GM12878 (cell line): ENCODE measurements at regions not wholly inside any gene's neighbourhood (a gene's known extent, or its start where the extent isn't known, plus 50 kb on each side); places are given as distances from the start of the nearest gene placed in this dataset.
"Not testable (repeated sequence)": the region's sequence is repeated elsewhere in the genome, so short reads cannot be mapped to it uniquely, and the experiment has no call there.

ENCODE experiments used
- ATAC-seq: fragments of 200-7000 bp; cut with Tn5 transposase; 3 replicates; pipeline ENCODE4 v1.9.1; 2020; ENCODE audit warnings: mild to moderate bottlenecking, moderate library complexity
- BruUV-seq: library from RNA; stranded (reverse); fragments of 400-500 nt; replicated peaks from 2 replicates; lab custom pipeline; 2021; lab: Mats Ljungman, UMichigan
- CTCF ChIA-PET: fragments of 300-600 bp; sonication (Branson Sonifier 250); formaldehyde crosslinking; extraction: SDS; loops from one replicate; lab custom pipeline; 2021; ENCODE audit warnings: inconsistent platforms; lab: Yijun Ruan, JAX
- POLR2A ChIA-PET: fragments of 350-600 bp; formaldehyde crosslinking; extraction: SDS; loops from one replicate; lab custom pipeline; 2021; ENCODE audit warnings: inconsistent platforms; lab: Charles Lee
- RAD21 ChIA-PET: fragments of 300-600 bp; sonication (Branson Sonifier 250); formaldehyde crosslinking; loops from one replicate; lab custom pipeline; 2023; ENCODE audit warnings: antibody characterized with exemption; ENCODE audit not compliant: unreplicated experiment; lab: Charles Lee
- SMC1A ChIA-PET: fragments of 300-600 bp; sonication (Branson Sonifier 250); formaldehyde crosslinking; loops from one replicate; lab custom pipeline; 2023; ENCODE audit not compliant: unreplicated experiment, uncharacterized antibody; lab: Charles Lee
- DNase-seq: peaks from one replicate; pipeline ENCODE4 v3.0.0-alpha.2; 2011; ENCODE audit warnings: low read depth, low spot score
- FAIRE-seq: peaks from 3 replicates; lab custom pipeline; 2011; peaks lifted over from hg19 to GRCh38; lab: Jason Lieb, UNC
- H2AFZ ChIP-seq: 2 replicates; pipeline ENCODE4 v1.6.0; 2011; ENCODE audit warnings: low read depth, low read length, control low read depth; ENCODE audit not compliant: control insufficient read depth
- H3K27ac ChIP-seq: 2 replicates; pipeline ENCODE4 v1.5.1; 2011; ENCODE audit warnings: control low read depth; ENCODE audit not compliant: control insufficient read depth, insufficient read depth
- H3K27me3 ChIP-seq, 2 experiments: replicated peaks in 1 of 2; 2 replicates each; pipeline versions ENCODE4 v1.6.0 to v1.6.1; 2011; ENCODE audit warnings: low read length in 1 of 2; ENCODE audit not compliant: control insufficient read depth in 2 of 2, insufficient read depth in 2 of 2
- H3K36me3 ChIP-seq, 2 experiments: 2 replicates each; pipeline ENCODE4 v1.5.1; 2011; ENCODE audit warnings: low read length in 1 of 2; ENCODE audit not compliant: control insufficient read depth in 2 of 2, insufficient read depth in 2 of 2
- H3K4me1 ChIP-seq: 2 replicates; pipeline ENCODE4 v1.6.1; 2011; ENCODE audit warnings: mild to moderate bottlenecking, low read length, moderate library complexity, mixed read lengths; ENCODE audit not compliant: control insufficient read depth, insufficient read depth
- H3K4me2 ChIP-seq: 2 replicates; pipeline ENCODE4 v1.6.0; 2011; ENCODE audit warnings: control low read depth; ENCODE audit not compliant: control insufficient read depth, insufficient read depth
- H3K4me3 ChIP-seq: fragments of 200-600 bp; sonication (generic); 2 replicates; pipeline ENCODE4 v1.5.1; 2016
- H3K79me2 ChIP-seq: 2 replicates; pipeline ENCODE4 v1.6.0; 2011; ENCODE audit warnings: low read length; ENCODE audit not compliant: control insufficient read depth, insufficient read depth
- H3K9ac ChIP-seq: 2 replicates; pipeline ENCODE4 v1.8.0; 2011; ENCODE audit warnings: low read length, control low read depth, mixed read lengths; ENCODE audit not compliant: control insufficient read depth, insufficient read depth
- H3K9me3 ChIP-seq: replicated peaks from 3 replicates; pipeline ENCODE4 v1.5.1; 2011; ENCODE audit warnings: mild to moderate bottlenecking, low read length; ENCODE audit not compliant: control insufficient read depth, insufficient read depth
- H4K20me1 ChIP-seq: 2 replicates; pipeline ENCODE4 v1.6.0; 2011; ENCODE audit not compliant: control insufficient read depth, insufficient read depth
- ESRRA ChIP-seq: IDR thresholded peaks from 2 replicates; pipeline ENCODE4 v1.6.1; 2012; ENCODE audit warnings: mild to moderate bottlenecking, low read length, improper control_type of control experiment
- RBBP5 ChIP-seq: fragments of 200-600 bp; sonication (generic); conservative IDR thresholded peaks from 2 replicates; pipeline ENCODE4 v1.6.1; 2016
- TCF7 ChIP-seq: IDR thresholded peaks from 2 replicates; pipeline ENCODE4 v1.6.1; 2014; ENCODE audit warnings: antibody characterized with exemption, borderline replicate concordance
- WGBS: methylation state at CpG from one replicate; pipeline ENCODE4 v1.1.6; 2016; ENCODE audit warnings: low lambda C conversion rate; ENCODE audit not compliant: insufficient replicate concordance, insufficient coverage; ENCODE audit errors: missing lambda C conversion rate; 5-methylcytosine and 5-hydroxymethylcytosine counted together
- in situ Hi-C: fragments of 300-500 bp; cut with MboI; formaldehyde crosslinking; loops from 9 replicates; pipeline ENCODE4 v1.14.3; 2018; ENCODE audit warnings: mixed read lengths
- intact Hi-C: fragments of 100-400 bp; cut with micrococcal nuclease; formaldehyde crosslinking; loops from one replicate; pipeline ENCODE4 v1.14.2; 2022; ENCODE audit not compliant: unreplicated experiment
- TF ChIP-seq, protein P1 (sequence below): fragments of 450-650 bp; conservative IDR thresholded peaks from 2 replicates; pipeline ENCODE4 v1.6.1; 2017; ENCODE audit warnings: mild to moderate bottlenecking, moderate library complexity
- TF ChIP-seq, protein P2 (sequence below): fragments of 450-650 bp; formaldehyde crosslinking; IDR thresholded peaks from 2 replicates; pipeline ENCODE4 v1.5.0; 2022; ENCODE audit warnings: mild to moderate bottlenecking, missing genetic modification characterization
- TF ChIP-seq, protein P3 (sequence below): fragments of 450-650 bp; IDR thresholded peaks from 2 replicates; pipeline ENCODE4 v1.6.1; 2017; ENCODE audit warnings: mild to moderate bottlenecking, moderate library complexity

DNA sequence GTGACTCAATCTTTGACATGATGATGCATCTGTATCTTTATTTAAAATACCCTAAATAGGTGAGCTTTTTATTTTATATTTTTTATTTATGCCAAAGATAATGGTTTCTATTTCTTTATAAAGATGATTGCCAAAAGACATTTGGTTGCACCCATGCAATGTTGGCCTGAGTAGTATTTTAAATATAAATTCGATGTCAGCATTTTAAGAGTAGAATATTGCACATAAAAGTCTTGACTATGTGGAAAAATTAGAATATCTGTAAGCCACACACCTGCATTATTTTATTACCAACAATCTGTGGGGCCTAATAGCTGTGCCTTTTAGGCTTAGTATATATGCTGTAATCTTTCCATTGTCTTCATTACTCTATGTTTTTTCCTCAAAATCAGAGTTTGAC, 91.4 kb downstream of the CPXCR1 start (continued):
- no peak for TF ChIP-seq TCF7
- TF ChIP-seq ESRRA: no peak
- TF ChIP-seq, protein P1, sequence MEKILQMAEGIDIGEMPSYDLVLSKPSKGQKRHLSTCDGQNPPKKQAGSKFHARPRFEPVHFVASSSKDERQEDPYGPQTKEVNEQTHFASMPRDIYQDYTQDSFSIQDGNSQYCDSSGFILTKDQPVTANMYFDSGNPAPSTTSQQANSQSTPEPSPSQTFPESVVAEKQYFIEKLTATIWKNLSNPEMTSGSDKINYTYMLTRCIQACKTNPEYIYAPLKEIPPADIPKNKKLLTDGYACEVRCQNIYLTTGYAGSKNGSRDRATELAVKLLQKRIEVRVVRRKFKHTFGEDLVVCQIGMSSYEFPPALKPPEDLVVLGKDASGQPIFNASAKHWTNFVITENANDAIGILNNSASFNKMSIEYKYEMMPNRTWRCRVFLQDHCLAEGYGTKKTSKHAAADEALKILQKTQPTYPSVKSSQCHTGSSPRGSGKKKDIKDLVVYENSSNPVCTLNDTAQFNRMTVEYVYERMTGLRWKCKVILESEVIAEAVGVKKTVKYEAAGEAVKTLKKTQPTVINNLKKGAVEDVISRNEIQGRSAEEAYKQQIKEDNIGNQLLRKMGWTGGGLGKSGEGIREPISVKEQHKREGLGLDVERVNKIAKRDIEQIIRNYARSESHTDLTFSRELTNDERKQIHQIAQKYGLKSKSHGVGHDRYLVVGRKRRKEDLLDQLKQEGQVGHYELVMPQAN: no peak

DNA sequence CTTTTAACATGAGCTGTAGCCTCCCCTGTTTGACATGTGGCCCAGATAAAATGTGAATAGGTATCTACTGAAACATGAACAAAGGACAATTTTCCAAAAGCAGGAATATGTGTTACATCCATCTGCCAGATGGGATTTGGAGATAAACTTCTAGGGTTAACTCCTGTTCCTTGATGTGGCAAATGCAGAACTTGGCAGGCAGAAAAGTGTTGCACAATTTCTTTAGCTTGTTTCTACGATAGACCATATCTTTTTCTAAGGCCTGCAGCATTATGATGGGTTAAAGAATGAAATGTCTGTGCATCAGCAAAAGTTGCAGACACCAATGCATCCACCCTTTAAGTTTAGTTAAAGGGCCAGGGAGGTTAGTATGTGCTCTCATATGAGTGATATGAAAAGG, 96.8 kb downstream of the CPXCR1 start:
- H3K27ac ChIP-seq, FAIRE-seq, H3K36me3 ChIP-seq, SMC1A ChIA-PET, H2AFZ ChIP-seq, DNase-seq, H3K27me3 ChIP-seq, H3K4me3 ChIP-seq, intact Hi-C loops, BruUV-seq, POLR2A ChIA-PET, CTCF ChIA-PET, in situ Hi-C loops, H4K20me1 ChIP-seq, H3K9ac ChIP-seq, H3K9me3 ChIP-seq, RAD21 ChIA-PET, H3K4me2 ChIP-seq, H3K4me1 ChIP-seq, ATAC-seq, H3K79me2 ChIP-seq: not testable (repeated sequence)
- WGBS: 0% methylated on average over 1 of the region's 1 CpG

DNA sequence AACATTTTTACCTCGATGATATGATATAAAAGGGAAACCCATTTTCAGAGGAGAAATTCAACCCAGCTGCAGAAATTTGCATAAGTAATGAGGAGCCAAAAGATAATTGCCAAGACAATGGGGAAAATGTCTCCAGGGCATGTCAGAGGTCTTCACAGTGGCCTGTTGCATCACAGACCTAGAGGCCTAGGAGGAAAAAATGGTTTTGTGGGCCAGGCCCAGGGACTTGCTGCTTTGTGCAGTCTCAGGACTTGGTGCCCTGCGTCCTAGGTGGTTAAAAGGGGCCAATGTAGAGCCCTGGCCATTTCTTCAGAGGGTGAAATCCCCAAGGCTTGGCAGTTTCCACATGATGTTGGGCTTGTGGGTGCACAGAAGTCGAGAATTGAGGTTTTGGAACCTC, 106.9 kb downstream of the CPXCR1 start:
- Histone ChIP-seq H3K79me2 (no peaks in the 10 kb centered on the region), H3K36me3 (no peaks in the 10 kb centered on the region), H2AFZ (no peak overlapping the region), H3K9me3 (no peaks in the 10 kb centered on the region), H3K27ac (no peak overlapping the region), H3K9ac (no peak overlapping the region), H4K20me1 (no peaks in the 10 kb centered on the region), H3K4me2 (no peak overlapping the region), H3K4me1 (no peaks in the 10 kb centered on the region), H3K4me3 (no peak overlapping the region), H3K27me3 (no peaks in the 10 kb centered on the region)
- ChIA-PET RAD21 (no interaction called here), CTCF (no interaction called here), SMC1A (no interaction called here), POLR2A (no interaction called here)
- no TSS peak for BruUV-seq
- no peak for FAIRE-seq
- WGBS: 3% methylated on average over 3 of the region's 3 CpGs
- no peak for DNase-seq
- intact Hi-C loops: no loop called here
- no peak for ATAC-seq
- in situ Hi-C loops: no loop called here
- TF ChIP-seq RBBP5: no peak
- TF ChIP-seq, protein P2, sequence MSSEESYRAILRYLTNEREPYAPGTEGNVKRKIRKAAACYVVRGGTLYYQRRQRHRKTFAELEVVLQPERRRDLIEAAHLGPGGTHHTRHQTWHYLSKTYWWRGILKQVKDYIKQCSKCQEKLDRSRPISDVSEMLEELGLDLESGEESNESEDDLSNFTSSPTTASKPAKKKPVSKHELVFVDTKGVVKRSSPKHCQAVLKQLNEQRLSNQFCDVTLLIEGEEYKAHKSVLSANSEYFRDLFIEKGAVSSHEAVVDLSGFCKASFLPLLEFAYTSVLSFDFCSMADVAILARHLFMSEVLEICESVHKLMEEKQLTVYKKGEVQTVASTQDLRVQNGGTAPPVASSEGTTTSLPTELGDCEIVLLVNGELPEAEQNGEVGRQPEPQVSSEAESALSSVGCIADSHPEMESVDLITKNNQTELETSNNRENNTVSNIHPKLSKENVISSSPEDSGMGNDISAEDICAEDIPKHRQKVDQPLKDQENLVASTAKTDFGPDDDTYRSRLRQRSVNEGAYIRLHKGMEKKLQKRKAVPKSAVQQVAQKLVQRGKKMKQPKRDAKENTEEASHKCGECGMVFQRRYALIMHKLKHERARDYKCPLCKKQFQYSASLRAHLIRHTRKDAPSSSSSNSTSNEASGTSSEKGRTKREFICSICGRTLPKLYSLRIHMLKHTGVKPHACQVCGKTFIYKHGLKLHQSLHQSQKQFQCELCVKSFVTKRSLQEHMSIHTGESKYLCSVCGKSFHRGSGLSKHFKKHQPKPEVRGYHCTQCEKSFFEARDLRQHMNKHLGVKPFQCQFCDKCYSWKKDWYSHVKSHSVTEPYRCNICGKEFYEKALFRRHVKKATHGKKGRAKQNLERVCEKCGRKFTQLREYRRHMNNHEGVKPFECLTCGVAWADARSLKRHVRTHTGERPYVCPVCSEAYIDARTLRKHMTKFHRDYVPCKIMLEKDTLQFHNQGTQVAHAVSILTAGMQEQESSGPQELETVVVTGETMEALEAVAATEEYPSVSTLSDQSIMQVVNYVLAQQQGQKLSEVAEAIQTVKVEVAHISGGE (CRISPR knock-in tag): no peak
- TF ChIP-seq, protein P3, sequence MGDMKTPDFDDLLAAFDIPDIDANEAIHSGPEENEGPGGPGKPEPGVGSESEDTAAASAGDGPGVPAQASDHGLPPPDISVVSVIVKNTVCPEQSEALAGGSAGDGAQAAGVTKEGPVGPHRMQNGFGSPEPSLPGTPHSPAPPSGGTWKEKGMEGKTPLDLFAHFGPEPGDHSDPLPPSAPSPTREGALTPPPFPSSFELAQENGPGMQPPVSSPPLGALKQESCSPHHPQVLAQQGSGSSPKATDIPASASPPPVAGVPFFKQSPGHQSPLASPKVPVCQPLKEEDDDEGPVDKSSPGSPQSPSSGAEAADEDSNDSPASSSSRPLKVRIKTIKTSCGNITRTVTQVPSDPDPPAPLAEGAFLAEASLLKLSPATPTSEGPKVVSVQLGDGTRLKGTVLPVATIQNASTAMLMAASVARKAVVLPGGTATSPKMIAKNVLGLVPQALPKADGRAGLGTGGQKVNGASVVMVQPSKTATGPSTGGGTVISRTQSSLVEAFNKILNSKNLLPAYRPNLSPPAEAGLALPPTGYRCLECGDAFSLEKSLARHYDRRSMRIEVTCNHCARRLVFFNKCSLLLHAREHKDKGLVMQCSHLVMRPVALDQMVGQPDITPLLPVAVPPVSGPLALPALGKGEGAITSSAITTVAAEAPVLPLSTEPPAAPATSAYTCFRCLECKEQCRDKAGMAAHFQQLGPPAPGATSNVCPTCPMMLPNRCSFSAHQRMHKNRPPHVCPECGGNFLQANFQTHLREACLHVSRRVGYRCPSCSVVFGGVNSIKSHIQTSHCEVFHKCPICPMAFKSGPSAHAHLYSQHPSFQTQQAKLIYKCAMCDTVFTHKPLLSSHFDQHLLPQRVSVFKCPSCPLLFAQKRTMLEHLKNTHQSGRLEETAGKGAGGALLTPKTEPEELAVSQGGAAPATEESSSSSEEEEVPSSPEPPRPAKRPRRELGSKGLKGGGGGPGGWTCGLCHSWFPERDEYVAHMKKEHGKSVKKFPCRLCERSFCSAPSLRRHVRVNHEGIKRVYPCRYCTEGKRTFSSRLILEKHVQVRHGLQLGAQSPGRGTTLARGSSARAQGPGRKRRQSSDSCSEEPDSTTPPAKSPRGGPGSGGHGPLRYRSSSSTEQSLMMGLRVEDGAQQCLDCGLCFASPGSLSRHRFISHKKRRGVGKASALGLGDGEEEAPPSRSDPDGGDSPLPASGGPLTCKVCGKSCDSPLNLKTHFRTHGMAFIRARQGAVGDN: no peak
